ENCODE measurements at regions not wholly inside any gene's neighbourhood (a gene's known extent, or its start where the extent isn't known, plus 50 kb on each side); places are given as distances from the start of the nearest gene placed in this dataset.
"Not testable (repeated sequence)": the region's sequence is repeated elsewhere in the genome, so short reads cannot be mapped to it uniquely, and the experiment has no call there.

- Mint-ChIP-seq H3K9me3 (ENCODE audit: unreplicated experiment) (no peaks in the 10 kb centered on the region), H3K27me3 (ENCODE audit: unreplicated experiment) (no peaks in the 10 kb centered on the region), H3K27ac (ENCODE audit: unreplicated experiment) (no peak overlapping the region), H3K36me3 (ENCODE audit: low read depth, unreplicated experiment) (peaks cover under 1% of the 10 kb centered on the region), H3K4me1 (ENCODE audit: unreplicated experiment) (no peaks in the 10 kb centered on the region), H3K4me3 (ENCODE audit: unreplicated experiment) (no peak overlapping the region)
- DNase-seq (ENCODE audit: low spot score), result no peak
- no peak for TF ChIP-seq CTCF (IDR thresholded peaks at IDR 0.05; ENCODE audit: unreplicated experiment)
Measured at GRCh38 chr6:144918073-144918472, 632.9 kb downstream of the UTRN start.

GRCh38 chr6:144919560-144919959 is 634.4 kb downstream of the UTRN start:
- Mint-ChIP-seq H3K27ac (ENCODE audit: unreplicated experiment) (no peak overlapping the region), H3K9me3 (ENCODE audit: unreplicated experiment) (no peaks in the 10 kb centered on the region), H3K4me3 (ENCODE audit: unreplicated experiment) (no peak overlapping the region)

GRCh38 chr6:144920391-144920961 is 635.3 kb downstream of the UTRN start:
- no peaks in the 10 kb centered on the region for H3K9me3 Mint-ChIP-seq (ENCODE audit: unreplicated experiment)
- H3K27me3 Mint-ChIP-seq (ENCODE audit: unreplicated experiment), result peaks cover 3% of the 10 kb centered on the region
- no peaks in the 10 kb centered on the region for H3K4me1 Mint-ChIP-seq (ENCODE audit: unreplicated experiment)
- no peak overlapping the region for H3K4me3 Mint-ChIP-seq (ENCODE audit: unreplicated experiment)
- peaks cover 19% of the 10 kb centered on the region for H3K36me3 Mint-ChIP-seq (ENCODE audit: low read depth, unreplicated experiment)
- no peak overlapping the region for H3K27ac Mint-ChIP-seq (ENCODE audit: unreplicated experiment)
- DNase-seq (ENCODE audit: low spot score), result no peak
- no peak for TF ChIP-seq CTCF (IDR thresholded peaks at IDR 0.05; ENCODE audit: unreplicated experiment)

More at GRCh38 chr6:144919560-144919959, 634.4 kb downstream of the UTRN start:
- Mint-ChIP-seq H3K27me3 (ENCODE audit: unreplicated experiment) (peaks cover 3% of the 10 kb centered on the region), H3K4me1 (ENCODE audit: unreplicated experiment) (no peaks in the 10 kb centered on the region), H3K36me3 (ENCODE audit: low read depth, unreplicated experiment) (peaks cover 15% of the 10 kb centered on the region)
- DNase-seq (ENCODE audit: low spot score), result no peak
- no peak for TF ChIP-seq CTCF (IDR thresholded peaks at IDR 0.05; ENCODE audit: unreplicated experiment)

GRCh38 chr6:144921206-144921975 is 636.3 kb downstream of the UTRN start:
- Mint-ChIP-seq H3K27me3 (ENCODE audit: unreplicated experiment) (peaks cover 3% of the 10 kb centered on the region), H3K4me3 (ENCODE audit: unreplicated experiment) (no peak overlapping the region), H3K27ac (ENCODE audit: unreplicated experiment) (no peak overlapping the region), H3K4me1 (ENCODE audit: unreplicated experiment) (no peaks in the 10 kb centered on the region), H3K36me3 (ENCODE audit: low read depth, unreplicated experiment) (peaks cover 19% of the 10 kb centered on the region), H3K9me3 (ENCODE audit: unreplicated experiment) (no peaks in the 10 kb centered on the region)
- no peak for DNase-seq (ENCODE audit: low spot score)
- TF ChIP-seq CTCF (IDR thresholded peaks at IDR 0.05; ENCODE audit: unreplicated experiment), result no peak

GRCh38 chr6:144922120-144922722 is 637.1 kb downstream of the UTRN start:
- no peak for DNase-seq (ENCODE audit: low spot score)
- Mint-ChIP-seq H3K4me1 (ENCODE audit: unreplicated experiment) (no peaks in the 10 kb centered on the region), H3K27ac (ENCODE audit: unreplicated experiment) (no peak overlapping the region), H3K36me3 (ENCODE audit: low read depth, unreplicated experiment) (peaks cover 19% of the 10 kb centered on the region), H3K4me3 (ENCODE audit: unreplicated experiment) (no peak overlapping the region), H3K27me3 (ENCODE audit: unreplicated experiment) (peaks cover 3% of the 10 kb centered on the region), H3K9me3 (ENCODE audit: unreplicated experiment) (no peaks in the 10 kb centered on the region)
- no peak for TF ChIP-seq CTCF (IDR thresholded peaks at IDR 0.05; ENCODE audit: unreplicated experiment)

- not testable (repeated sequence) for H3K27me3 Mint-ChIP-seq (ENCODE audit: unreplicated experiment); H3K4me3 Mint-ChIP-seq (ENCODE audit: unreplicated experiment); H3K27ac Mint-ChIP-seq (ENCODE audit: unreplicated experiment); H3K9me3 Mint-ChIP-seq (ENCODE audit: unreplicated experiment); H3K4me1 Mint-ChIP-seq (ENCODE audit: unreplicated experiment); DNase-seq (ENCODE audit: low spot score)
- H3K36me3 Mint-ChIP-seq (ENCODE audit: low read depth, unreplicated experiment), result peaks cover 19% of the 10 kb centered on the region
Measured at GRCh38 chr6:144922771-144923490, 637.8 kb downstream of the UTRN start.

- H3K27me3 Mint-ChIP-seq (ENCODE audit: unreplicated experiment); DNase-seq (ENCODE audit: low spot score); H3K4me1 Mint-ChIP-seq (ENCODE audit: unreplicated experiment); H3K4me3 Mint-ChIP-seq (ENCODE audit: unreplicated experiment); H3K9me3 Mint-ChIP-seq (ENCODE audit: unreplicated experiment); H3K27ac Mint-ChIP-seq (ENCODE audit: unreplicated experiment): not testable (repeated sequence)
- peaks cover 19% of the 10 kb centered on the region for H3K36me3 Mint-ChIP-seq (ENCODE audit: low read depth, unreplicated experiment)
Measured at GRCh38 chr6:144923491-144923787, 638.3 kb downstream of the UTRN start.

Measured in endothelial cell (in vitro differentiated cells).